ENCODE measurements at regions not wholly inside any gene's neighbourhood (a gene's known extent, or its start where the extent isn't known, plus 50 kb on each side); places are given as distances from the start of the nearest gene placed in this dataset.

- no peak overlapping the region for H3K27ac ChIP-seq (ENCODE audit: low read depth, low read length)
- no peaks in the 10 kb centered on the region for H3K79me2 ChIP-seq (ENCODE audit: control insufficient read depth, low read length)
- H3K9me2 ChIP-seq (replicated peaks; ENCODE audit: control insufficient read depth, low read length), result no peaks in the 10 kb centered on the region
- H4K20me1 ChIP-seq (ENCODE audit: control insufficient read depth, insufficient read depth, low read depth, low read length), result no peaks in the 10 kb centered on the region
- H3K4me3 ChIP-seq (ENCODE audit: low read length), result no peak overlapping the region
- TF ChIP-seq CTCF (IDR thresholded peaks at IDR 0.05; ENCODE audit: low read depth, low read length, poor library complexity, severe bottlenecking), result no peak
- no peak for TF ChIP-seq EZH2phosphoT487 (IDR thresholded peaks at IDR 0.05; ENCODE audit: borderline replicate concordance, low read length)
- H3K4me1 ChIP-seq (ENCODE audit: control insufficient read depth, low read length), result no peaks in the 10 kb centered on the region
- H3K36me3 ChIP-seq (ENCODE audit: control insufficient read depth, low read length), result no peaks in the 10 kb centered on the region
- H3K4me2 ChIP-seq (ENCODE audit: low read length), result no peak overlapping the region
- peaks cover 15% of the 10 kb centered on the region for H3K27me3 ChIP-seq (ENCODE audit: control insufficient read depth, low read length)
- no peaks in the 10 kb centered on the region for H3K9me3 ChIP-seq (ENCODE audit: control insufficient read depth, insufficient read depth, low read length)
- H3F3A ChIP-seq (ENCODE audit: control insufficient read depth, insufficient read depth), result no peaks in the 10 kb centered on the region
Measured at GRCh38 chr9:38149647-38150046, 80.6 kb upstream of the SHB start.

- TF ChIP-seq CTCF (IDR thresholded peaks at IDR 0.05; ENCODE audit: low read depth, low read length, poor library complexity, severe bottlenecking), result no peak
- no peak for TF ChIP-seq EZH2phosphoT487 (IDR thresholded peaks at IDR 0.05; ENCODE audit: borderline replicate concordance, low read length)
- no peaks in the 10 kb centered on the region for H3K79me2 ChIP-seq (ENCODE audit: control insufficient read depth, low read length)
- no peaks in the 10 kb centered on the region for H3K4me1 ChIP-seq (ENCODE audit: control insufficient read depth, low read length)
- H3K27me3 ChIP-seq (ENCODE audit: control insufficient read depth, low read length), result peaks cover 20% of the 10 kb centered on the region
- no peaks in the 10 kb centered on the region for H3K9me2 ChIP-seq (replicated peaks; ENCODE audit: control insufficient read depth, low read length)
- no peaks in the 10 kb centered on the region for H3K9me3 ChIP-seq (ENCODE audit: control insufficient read depth, insufficient read depth, low read length)
- H3K36me3 ChIP-seq (ENCODE audit: control insufficient read depth, low read length), result no peaks in the 10 kb centered on the region
- H3K27ac ChIP-seq (ENCODE audit: low read depth, low read length), result no peak overlapping the region
- H4K20me1 ChIP-seq (ENCODE audit: control insufficient read depth, insufficient read depth, low read depth, low read length), result no peaks in the 10 kb centered on the region
- H3F3A ChIP-seq (ENCODE audit: control insufficient read depth, insufficient read depth), result no peaks in the 10 kb centered on the region
- no peak overlapping the region for H3K4me2 ChIP-seq (ENCODE audit: low read length)
- H3K4me3 ChIP-seq (ENCODE audit: low read length), result no peak overlapping the region
Measured at GRCh38 chr9:38146844-38147243, 77.8 kb upstream of the SHB start.

GRCh38 chr9:38145526-38146053 lies 76.6 kb upstream of the SHB start:
- Histone ChIP-seq H3K27ac (ENCODE audit: low read depth, low read length) (no peak overlapping the region), H3K9me3 (ENCODE audit: control insufficient read depth, insufficient read depth, low read length) (no peaks in the 10 kb centered on the region), H3K4me2 (ENCODE audit: low read length) (no peak overlapping the region), H4K20me1 (ENCODE audit: control insufficient read depth, insufficient read depth, low read depth, low read length) (no peaks in the 10 kb centered on the region), H3K4me3 (ENCODE audit: low read length) (no peak overlapping the region), H3K27me3 (ENCODE audit: control insufficient read depth, low read length) (peaks cover 23% of the 10 kb centered on the region), H3K79me2 (ENCODE audit: control insufficient read depth, low read length) (no peaks in the 10 kb centered on the region), H3K36me3 (ENCODE audit: control insufficient read depth, low read length) (no peaks in the 10 kb centered on the region), H3F3A (ENCODE audit: control insufficient read depth, insufficient read depth) (no peaks in the 10 kb centered on the region), H3K9me2 (replicated peaks; ENCODE audit: control insufficient read depth, low read length) (no peaks in the 10 kb centered on the region), H3K4me1 (ENCODE audit: control insufficient read depth, low read length) (no peaks in the 10 kb centered on the region)
- TF ChIP-seq CTCF (IDR thresholded peaks at IDR 0.05; ENCODE audit: low read depth, low read length, poor library complexity, severe bottlenecking) (no peak), EZH2phosphoT487 (IDR thresholded peaks at IDR 0.05; ENCODE audit: borderline replicate concordance, low read length) (no peak)
